HEK293 (cell line): ENCODE measurements at regions not wholly inside any gene's neighbourhood (a gene's known extent, or its start where the extent isn't known, plus 50 kb on each side); places are given as distances from the start of the nearest gene placed in this dataset.
A peak's percentile ranks its signal among the peaks of the same experiment; 100 is the strongest.

ENCODE experiments used
- CTCF ChIA-PET: fragments of 350-600 bp; formaldehyde crosslinking; extraction: SDS; loops from one replicate; lab custom pipeline; 2021; ENCODE audit warnings: antibody characterized with exemption; lab: Yijun Ruan, JAX
- POLR2A ChIA-PET: fragments of 300-600 bp; formaldehyde crosslinking; extraction: SDS; loops from one replicate; lab custom pipeline; 2020; ENCODE audit warnings: antibody characterized with exemption, inconsistent platforms; lab: Yijun Ruan, JAX
- H3K27ac ChIP-seq: fragments of 200-500 bp; sonication (Bioruptor generic); 2 replicates; pipeline ENCODE4 v1.5.1; 2014; ENCODE audit warnings: low read depth, low read length, control low read depth, inconsistent platforms; ENCODE audit errors: extremely low read depth
- H3K36me3 ChIP-seq, 2 experiments: fragments of 200-500 bp in 1 of 2; sonication (Bioruptor generic) in 1 of 2; 1 replicate in 1 of 2; 2 replicates in 1 of 2; pipeline ENCODE4 v1.5.1; 2014 to 2017; ENCODE audit warnings: inconsistent platforms in 2 of 2, low read length in 2 of 2; ENCODE audit not compliant: control insufficient read depth in 2 of 2, insufficient read depth in 1 of 2
- H3K4me1 ChIP-seq: fragments of 200-500 bp; sonication (Bioruptor generic); 2 replicates; pipeline ENCODE4 v1.5.1; 2014; ENCODE audit warnings: mild to moderate bottlenecking, low read length, inconsistent platforms; ENCODE audit not compliant: control insufficient read depth, insufficient read depth
- H3K4me3 ChIP-seq: 2 replicates; pipeline ENCODE4 v1.5.1; 2011; ENCODE audit warnings: low read depth, mild to moderate bottlenecking, control low read depth, low read length, moderate library complexity
- H3K9me3 ChIP-seq: fragments of 200-500 bp; sonication (Bioruptor generic); 2 replicates; pipeline ENCODE4 v1.5.1; 2014; ENCODE audit warnings: low read depth, low read length, inconsistent platforms; ENCODE audit not compliant: control insufficient read depth, insufficient read depth
- BCL11A ChIP-seq: fragments of 450-650 bp; formaldehyde crosslinking; IDR thresholded peaks from 2 replicates; pipeline ENCODE4 v1.5.1; 2016; ENCODE audit warnings: low read depth, missing biosample characterization, missing genetic modification characterization
- GLIS2 ChIP-seq: fragments of 450-650 bp; formaldehyde crosslinking; IDR thresholded peaks from 2 replicates; pipeline ENCODE4 v1.5.1; 2016; ENCODE audit warnings: missing biosample characterization, missing genetic modification characterization
- KLF1 ChIP-seq: fragments of 450-650 bp; formaldehyde crosslinking; IDR thresholded peaks from 2 replicates; pipeline ENCODE4 v1.5.1; 2016; ENCODE audit warnings: missing biosample characterization, missing genetic modification characterization
- MYNN ChIP-seq: fragments of 450-650 bp; formaldehyde crosslinking; IDR thresholded peaks from 2 replicates; pipeline ENCODE4 v1.5.1; 2016; ENCODE audit warnings: missing biosample characterization, missing genetic modification characterization, borderline replicate concordance
- SCRT1 ChIP-seq: fragments of 450-650 bp; formaldehyde crosslinking; IDR thresholded peaks from 2 replicates; pipeline ENCODE4 v1.5.1; 2016; ENCODE audit warnings: missing biosample characterization, missing genetic modification characterization, borderline replicate concordance
- SCRT2 ChIP-seq: fragments of 450-650 bp; formaldehyde crosslinking; IDR thresholded peaks from 2 replicates; pipeline ENCODE4 v1.5.1; 2016; ENCODE audit warnings: missing biosample characterization, missing genetic modification characterization
- SP2 ChIP-seq: fragments of 450-650 bp; formaldehyde crosslinking; IDR thresholded peaks from 2 replicates; pipeline ENCODE4 v1.5.1; 2016; ENCODE audit warnings: missing biosample characterization, missing genetic modification characterization
- ZIC2 ChIP-seq: fragments of 450-650 bp; formaldehyde crosslinking; IDR thresholded peaks from 2 replicates; pipeline ENCODE4 v1.5.1; 2016; ENCODE audit warnings: missing biosample characterization, missing genetic modification characterization
- ZNF132 ChIP-seq: fragments of 450-650 bp; formaldehyde crosslinking; IDR thresholded peaks from 2 replicates; pipeline ENCODE4 v1.5.1; 2017; ENCODE audit warnings: missing biosample characterization, missing genetic modification characterization, borderline replicate concordance
- ZNF175 ChIP-seq: fragments of 450-650 bp; formaldehyde crosslinking; IDR thresholded peaks from 2 replicates; pipeline ENCODE4 v1.5.1; 2016; ENCODE audit warnings: missing biosample characterization, missing genetic modification characterization
- ZNF266 ChIP-seq: fragments of 450-650 bp; formaldehyde crosslinking; IDR thresholded peaks from 2 replicates; pipeline ENCODE4 v1.5.1; 2016; ENCODE audit warnings: missing biosample characterization, missing genetic modification characterization, low read depth
- ZNF324 ChIP-seq: fragments of 450-650 bp; formaldehyde crosslinking; IDR thresholded peaks from 2 replicates; pipeline ENCODE4 v1.5.1; 2016; ENCODE audit warnings: missing biosample characterization, missing genetic modification characterization
- ZNF610 ChIP-seq: fragments of 450-650 bp; formaldehyde crosslinking; IDR thresholded peaks from 2 replicates; pipeline ENCODE4 v1.5.1; 2016; ENCODE audit warnings: missing biosample characterization, missing genetic modification characterization, borderline replicate concordance
- ZNF747 ChIP-seq: fragments of 450-650 bp; formaldehyde crosslinking; IDR thresholded peaks from 2 replicates; pipeline ENCODE4 v1.5.1; 2016; ENCODE audit warnings: missing biosample characterization, missing genetic modification characterization
- ZNF776 ChIP-seq: fragments of 450-650 bp; formaldehyde crosslinking; IDR thresholded peaks from 2 replicates; pipeline ENCODE4 v1.5.0; 2017; ENCODE audit warnings: missing biosample characterization, missing genetic modification characterization, borderline replicate concordance
- ZNF785 ChIP-seq: fragments of 450-650 bp; formaldehyde crosslinking; IDR thresholded peaks from 2 replicates; pipeline ENCODE4 v1.5.1; 2016; ENCODE audit warnings: missing biosample characterization, missing genetic modification characterization
- ZXDB ChIP-seq: fragments of 450-650 bp; formaldehyde crosslinking; IDR thresholded peaks from 2 replicates; pipeline ENCODE4 v1.5.1; 2016; ENCODE audit warnings: missing biosample characterization, missing genetic modification characterization
- TF ChIP-seq, protein P1 (sequence below): fragments of 450-650 bp; formaldehyde crosslinking; IDR thresholded peaks from 2 replicates; pipeline ENCODE4 v1.5.1; 2016; ENCODE audit warnings: missing biosample characterization, missing genetic modification characterization
- TF ChIP-seq, protein P2 (sequence below): fragments of 450-650 bp; formaldehyde crosslinking; IDR thresholded peaks from 2 replicates; pipeline ENCODE4 v1.5.1; 2016; ENCODE audit warnings: missing biosample characterization, missing genetic modification characterization
- TF ChIP-seq, protein P3 (sequence below): sonication (generic); formaldehyde crosslinking; IDR thresholded peaks from 2 replicates; pipeline ENCODE4 v1.8.1; 2022; ENCODE audit warnings: mild to moderate bottlenecking, moderate library complexity, missing genetic modification reagents
- TF ChIP-seq, protein P4 (sequence below): fragments of 450-650 bp; formaldehyde crosslinking; IDR thresholded peaks from 2 replicates; pipeline ENCODE4 v1.5.1; 2016; ENCODE audit warnings: missing biosample characterization, missing genetic modification characterization
- TF ChIP-seq, protein P5 (sequence below): fragments of 450-650 bp; IDR thresholded peaks from 2 replicates; pipeline ENCODE4 v1.5.1; 2018; ENCODE audit warnings: missing biosample characterization, missing genetic modification characterization
- TF ChIP-seq, protein P6 (sequence below): fragments of 450-650 bp; formaldehyde crosslinking; IDR thresholded peaks from 2 replicates; pipeline ENCODE4 v1.5.1; 2016; ENCODE audit warnings: missing biosample characterization, missing genetic modification characterization
- TF ChIP-seq, protein P7 (sequence below): fragments of 450-650 bp; formaldehyde crosslinking; conservative IDR thresholded peaks from 2 replicates; pipeline ENCODE4 v1.5.1; 2016; ENCODE audit warnings: low read depth, missing biosample characterization, missing genetic modification characterization

DNA sequence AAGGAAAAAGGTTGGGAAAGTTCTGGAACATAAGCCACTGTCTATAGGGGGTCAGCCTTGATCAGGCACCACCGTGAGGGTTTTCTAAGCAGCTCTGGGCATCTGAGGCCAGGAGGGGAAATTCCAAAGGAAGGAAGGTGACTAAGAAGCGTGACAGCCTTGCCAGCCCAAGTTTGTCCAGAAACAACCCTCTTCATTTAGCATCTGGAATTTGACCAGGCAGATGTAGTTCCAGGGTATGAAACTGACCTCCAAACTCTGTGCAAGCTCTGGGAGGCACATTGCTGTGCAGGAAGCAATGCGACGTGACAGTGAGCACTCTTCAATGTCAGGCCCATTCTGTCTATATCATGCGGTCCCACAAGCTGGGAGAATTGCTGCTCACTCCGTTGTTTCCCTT is 85.4 kb upstream of the TPM1 start:
- TF ChIP-seq MYNN (tag by site-specific recombination) = no peak
- TF ChIP-seq ZNF610 (tag by site-specific recombination) = no peak
- TF ChIP-seq, protein P1, sequence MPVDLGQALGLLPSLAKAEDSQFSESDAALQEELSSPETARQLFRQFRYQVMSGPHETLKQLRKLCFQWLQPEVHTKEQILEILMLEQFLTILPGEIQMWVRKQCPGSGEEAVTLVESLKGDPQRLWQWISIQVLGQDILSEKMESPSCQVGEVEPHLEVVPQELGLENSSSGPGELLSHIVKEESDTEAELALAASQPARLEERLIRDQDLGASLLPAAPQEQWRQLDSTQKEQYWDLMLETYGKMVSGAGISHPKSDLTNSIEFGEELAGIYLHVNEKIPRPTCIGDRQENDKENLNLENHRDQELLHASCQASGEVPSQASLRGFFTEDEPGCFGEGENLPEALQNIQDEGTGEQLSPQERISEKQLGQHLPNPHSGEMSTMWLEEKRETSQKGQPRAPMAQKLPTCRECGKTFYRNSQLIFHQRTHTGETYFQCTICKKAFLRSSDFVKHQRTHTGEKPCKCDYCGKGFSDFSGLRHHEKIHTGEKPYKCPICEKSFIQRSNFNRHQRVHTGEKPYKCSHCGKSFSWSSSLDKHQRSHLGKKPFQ (tag by site-specific recombination) = no peak
- TF ChIP-seq ZNF785 (tag by site-specific recombination) = no peak
- TF ChIP-seq ZIC2 (tag by site-specific recombination) = no peak
- no peak for TF ChIP-seq ZNF175 (tag by site-specific recombination)
- no peak for TF ChIP-seq ZNF266 (tag by site-specific recombination)
- TF ChIP-seq ZXDB (tag by site-specific recombination) = no peak
- TF ChIP-seq ZNF132 = no peak
- no peak for TF ChIP-seq ZNF747 (tag by site-specific recombination)
- no peak for TF ChIP-seq GLIS2 (tag by site-specific recombination)
- no peak for TF ChIP-seq KLF1 (tag by site-specific recombination)
- no peak for TF ChIP-seq ZNF324 (tag by site-specific recombination)
- TF ChIP-seq SP2 (tag by site-specific recombination) = no peak
- TF ChIP-seq, protein P2, sequence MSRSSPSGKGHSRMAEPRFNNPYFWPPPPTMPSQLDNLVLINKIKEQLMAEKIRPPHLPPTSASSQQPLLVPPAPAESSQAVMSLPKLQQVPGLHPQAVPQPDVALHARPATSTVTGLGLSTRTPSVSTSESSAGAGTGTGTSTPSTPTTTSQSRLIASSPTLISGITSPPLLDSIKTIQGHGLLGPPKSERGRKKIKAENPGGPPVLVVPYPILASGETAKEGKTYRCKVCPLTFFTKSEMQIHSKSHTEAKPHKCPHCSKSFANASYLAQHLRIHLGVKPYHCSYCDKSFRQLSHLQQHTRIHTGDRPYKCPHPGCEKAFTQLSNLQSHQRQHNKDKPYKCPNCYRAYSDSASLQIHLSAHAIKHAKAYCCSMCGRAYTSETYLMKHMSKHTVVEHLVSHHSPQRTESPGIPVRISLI (tag by site-specific recombination) = no peak
- TF ChIP-seq, protein P3, sequence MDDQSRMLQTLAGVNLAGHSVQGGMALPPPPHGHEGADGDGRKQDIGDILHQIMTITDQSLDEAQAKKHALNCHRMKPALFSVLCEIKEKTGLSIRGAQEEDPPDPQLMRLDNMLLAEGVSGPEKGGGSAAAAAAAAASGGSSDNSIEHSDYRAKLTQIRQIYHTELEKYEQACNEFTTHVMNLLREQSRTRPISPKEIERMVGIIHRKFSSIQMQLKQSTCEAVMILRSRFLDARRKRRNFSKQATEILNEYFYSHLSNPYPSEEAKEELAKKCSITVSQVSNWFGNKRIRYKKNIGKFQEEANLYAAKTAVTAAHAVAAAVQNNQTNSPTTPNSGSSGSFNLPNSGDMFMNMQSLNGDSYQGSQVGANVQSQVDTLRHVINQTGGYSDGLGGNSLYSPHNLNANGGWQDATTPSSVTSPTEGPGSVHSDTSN = no peak
- TF ChIP-seq, protein P4, sequence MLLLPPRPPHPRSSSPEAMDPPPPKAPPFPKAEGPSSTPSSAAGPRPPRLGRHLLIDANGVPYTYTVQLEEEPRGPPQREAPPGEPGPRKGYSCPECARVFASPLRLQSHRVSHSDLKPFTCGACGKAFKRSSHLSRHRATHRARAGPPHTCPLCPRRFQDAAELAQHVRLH (tag by site-specific recombination) = no peak
- Histone ChIP-seq H3K4me1 (no peaks in the 10 kb centered on the region), H3K27ac (no peak overlapping the region), H3K4me3 (no peak overlapping the region), H3K36me3 (no peaks in the 10 kb centered on the region), H3K9me3 (no peaks in the 10 kb centered on the region)
- ChIA-PET CTCF (interaction anchor here (0.6 kb wide), 1 partner anchor 67 kb away, joined by 5 read pairs; no protein-coding TSS in a partner anchor), POLR2A (no interaction called here)

DNA sequence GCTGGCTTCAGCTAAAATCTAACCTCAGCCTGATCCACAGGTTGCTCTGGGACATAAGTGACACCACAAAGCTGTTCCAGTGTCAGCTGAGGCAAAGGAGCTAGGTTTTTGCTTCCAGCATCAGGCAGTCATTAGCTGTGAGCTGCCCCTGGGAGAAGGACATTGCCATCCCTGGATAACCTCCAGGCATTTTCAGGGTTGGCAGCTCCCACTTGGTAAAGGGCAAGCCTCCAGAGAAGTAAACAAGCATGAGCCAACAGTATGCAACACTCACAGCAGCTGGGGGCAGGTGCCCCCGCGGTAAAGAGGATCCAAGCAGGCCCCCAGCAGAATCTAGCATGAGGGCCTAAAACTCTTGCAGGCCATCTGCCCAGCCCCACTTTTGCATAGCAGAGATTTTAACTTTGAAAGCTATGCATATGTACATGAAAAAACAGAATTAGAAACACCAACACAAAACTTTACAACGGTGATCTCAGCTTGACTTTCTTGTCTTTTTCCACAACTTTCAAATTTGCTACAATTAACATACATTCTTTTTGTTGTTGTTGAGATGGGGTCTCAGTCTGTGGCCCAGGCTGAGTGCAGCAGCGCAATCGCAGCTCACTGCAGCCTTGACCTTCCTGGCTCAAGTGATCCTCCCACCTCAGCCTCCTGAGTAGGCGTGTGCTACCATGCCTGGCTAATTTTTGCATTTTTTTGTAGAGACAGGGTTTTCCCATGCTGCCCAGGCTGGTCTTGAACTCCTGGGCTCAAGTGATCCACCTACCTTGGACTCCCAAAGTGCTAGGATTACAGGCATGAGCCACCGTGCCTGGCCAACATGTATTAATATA is 83.8 kb upstream of the TPM1 start:
- Histone ChIP-seq H3K27ac (no peak overlapping the region), H3K36me3 (no peaks in the 10 kb centered on the region)
- POLR2A ChIA-PET = no interaction called here
- TF ChIP-seq SCRT1 (tag by site-specific recombination) = no peak
- TF ChIP-seq SCRT2 (tag by site-specific recombination) = peak; percentile 39; the same call in 1 of the 2 replicates
- TF ChIP-seq, protein P5, sequence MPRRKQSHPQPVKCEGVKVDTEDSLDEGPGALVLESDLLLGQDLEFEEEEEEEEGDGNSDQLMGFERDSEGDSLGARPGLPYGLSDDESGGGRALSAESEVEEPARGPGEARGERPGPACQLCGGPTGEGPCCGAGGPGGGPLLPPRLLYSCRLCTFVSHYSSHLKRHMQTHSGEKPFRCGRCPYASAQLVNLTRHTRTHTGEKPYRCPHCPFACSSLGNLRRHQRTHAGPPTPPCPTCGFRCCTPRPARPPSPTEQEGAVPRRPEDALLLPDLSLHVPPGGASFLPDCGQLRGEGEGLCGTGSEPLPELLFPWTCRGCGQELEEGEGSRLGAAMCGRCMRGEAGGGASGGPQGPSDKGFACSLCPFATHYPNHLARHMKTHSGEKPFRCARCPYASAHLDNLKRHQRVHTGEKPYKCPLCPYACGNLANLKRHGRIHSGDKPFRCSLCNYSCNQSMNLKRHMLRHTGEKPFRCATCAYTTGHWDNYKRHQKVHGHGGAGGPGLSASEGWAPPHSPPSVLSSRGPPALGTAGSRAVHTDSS (tag by site-specific recombination) = no peak
- no peak for TF ChIP-seq ZNF776 (tag by site-specific recombination)
- no peak for TF ChIP-seq BCL11A (tag by site-specific recombination)
- TF ChIP-seq, protein P6, sequence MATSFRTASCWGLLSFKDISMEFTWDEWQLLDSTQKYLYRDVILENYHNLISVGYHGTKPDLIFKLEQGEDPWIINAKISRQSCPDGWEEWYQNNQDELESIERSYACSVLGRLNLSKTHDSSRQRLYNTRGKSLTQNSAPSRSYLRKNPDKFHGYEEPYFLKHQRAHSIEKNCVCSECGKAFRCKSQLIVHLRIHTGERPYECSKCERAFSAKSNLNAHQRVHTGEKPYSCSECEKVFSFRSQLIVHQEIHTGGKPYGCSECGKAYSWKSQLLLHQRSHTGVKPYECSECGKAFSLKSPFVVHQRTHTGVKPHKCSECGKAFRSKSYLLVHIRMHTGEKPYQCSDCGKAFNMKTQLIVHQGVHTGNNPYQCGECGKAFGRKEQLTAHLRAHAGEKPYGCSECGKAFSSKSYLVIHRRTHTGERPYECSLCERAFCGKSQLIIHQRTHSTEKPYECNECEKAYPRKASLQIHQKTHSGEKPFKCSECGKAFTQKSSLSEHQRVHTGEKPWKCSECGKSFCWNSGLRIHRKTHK = no peak
- TF ChIP-seq, protein P7, sequence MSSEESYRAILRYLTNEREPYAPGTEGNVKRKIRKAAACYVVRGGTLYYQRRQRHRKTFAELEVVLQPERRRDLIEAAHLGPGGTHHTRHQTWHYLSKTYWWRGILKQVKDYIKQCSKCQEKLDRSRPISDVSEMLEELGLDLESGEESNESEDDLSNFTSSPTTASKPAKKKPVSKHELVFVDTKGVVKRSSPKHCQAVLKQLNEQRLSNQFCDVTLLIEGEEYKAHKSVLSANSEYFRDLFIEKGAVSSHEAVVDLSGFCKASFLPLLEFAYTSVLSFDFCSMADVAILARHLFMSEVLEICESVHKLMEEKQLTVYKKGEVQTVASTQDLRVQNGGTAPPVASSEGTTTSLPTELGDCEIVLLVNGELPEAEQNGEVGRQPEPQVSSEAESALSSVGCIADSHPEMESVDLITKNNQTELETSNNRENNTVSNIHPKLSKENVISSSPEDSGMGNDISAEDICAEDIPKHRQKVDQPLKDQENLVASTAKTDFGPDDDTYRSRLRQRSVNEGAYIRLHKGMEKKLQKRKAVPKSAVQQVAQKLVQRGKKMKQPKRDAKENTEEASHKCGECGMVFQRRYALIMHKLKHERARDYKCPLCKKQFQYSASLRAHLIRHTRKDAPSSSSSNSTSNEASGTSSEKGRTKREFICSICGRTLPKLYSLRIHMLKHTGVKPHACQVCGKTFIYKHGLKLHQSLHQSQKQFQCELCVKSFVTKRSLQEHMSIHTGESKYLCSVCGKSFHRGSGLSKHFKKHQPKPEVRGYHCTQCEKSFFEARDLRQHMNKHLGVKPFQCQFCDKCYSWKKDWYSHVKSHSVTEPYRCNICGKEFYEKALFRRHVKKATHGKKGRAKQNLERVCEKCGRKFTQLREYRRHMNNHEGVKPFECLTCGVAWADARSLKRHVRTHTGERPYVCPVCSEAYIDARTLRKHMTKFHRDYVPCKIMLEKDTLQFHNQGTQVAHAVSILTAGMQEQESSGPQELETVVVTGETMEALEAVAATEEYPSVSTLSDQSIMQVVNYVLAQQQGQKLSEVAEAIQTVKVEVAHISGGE (tag by site-specific recombination) = no peak
- TF ChIP-seq, all 188 proteins: peak for 1
- no peaks in the 10 kb centered on the region for H3K9me3 ChIP-seq
- no peaks in the 10 kb centered on the region for H3K4me1 ChIP-seq
- no peak overlapping the region for H3K4me3 ChIP-seq
- CTCF ChIA-PET = interaction anchor here (1.0 kb wide), 1 partner anchor 176 kb away, joined by 3 read pairs; no protein-coding TSS in a partner anchor
